Neural crest cell (in vitro differentiated cells): ENCODE measurements at regions not wholly inside any gene's neighbourhood (a gene's known extent, or its start where the extent isn't known, plus 50 kb on each side); places are given as distances from the start of the nearest gene placed in this dataset.

Experiments
- DNase-seq: peaks from one replicate; pipeline ENCODE4 v3.0.0; 2021; ENCODE audit warnings: low read depth, mixed read lengths, low spot score
- H3K27ac Mint-ChIP-seq: one replicate; pipeline ENCODE4 v1.8.0; 2021; ENCODE audit warnings: mild to moderate bottlenecking, mixed read lengths; ENCODE audit not compliant: unreplicated experiment
- H3K27me3 Mint-ChIP-seq: 2 replicates; pipeline ENCODE4 v1.8.0; 2021; ENCODE audit warnings: low read depth, mild to moderate bottlenecking, mixed read lengths
- H3K36me3 Mint-ChIP-seq: 2 replicates; pipeline ENCODE4 v1.8.0; 2021; ENCODE audit warnings: low read depth, mild to moderate bottlenecking, mixed read lengths
- H3K4me1 Mint-ChIP-seq: 2 replicates; pipeline ENCODE4 v1.8.0; 2021; ENCODE audit warnings: mixed read lengths
- H3K4me3 Mint-ChIP-seq: one replicate; pipeline ENCODE4 v1.8.0; 2021; ENCODE audit warnings: mild to moderate bottlenecking, mixed read lengths
- H3K9me3 Mint-ChIP-seq: 2 replicates; pipeline ENCODE4 v1.8.0; 2021; ENCODE audit warnings: mixed read lengths
- CTCF ChIP-seq: fragments of 200-600 bp; sonication (generic); conservative IDR thresholded peaks from 2 replicates; pipeline ENCODE4 v1.5.0; 2021; ENCODE audit warnings: antibody characterized with exemption, mild to moderate bottlenecking

DNA sequence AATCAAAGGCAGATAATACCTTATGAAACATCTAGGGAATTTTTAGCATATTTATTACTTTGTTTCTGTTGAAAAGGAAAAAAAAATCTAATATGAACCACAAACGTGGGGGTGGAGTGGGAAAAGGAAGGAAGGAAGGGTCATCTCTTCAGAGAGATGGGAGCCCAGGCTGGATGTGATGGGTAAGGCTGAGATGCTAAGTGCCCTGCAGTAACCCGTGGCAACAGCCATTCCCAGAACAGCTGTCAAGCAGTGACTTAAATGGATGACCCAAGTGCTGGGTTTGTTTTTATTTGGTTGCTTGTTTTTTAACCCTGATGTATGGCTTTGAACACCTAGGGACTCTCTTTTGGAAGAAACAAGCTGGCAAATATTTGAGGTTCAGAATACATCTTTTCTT, 50.7 kb upstream of the KLF7 start:
- no peaks in the 10 kb centered on the region for H3K36me3 Mint-ChIP-seq
- H3K9me3 Mint-ChIP-seq = no peaks in the 10 kb centered on the region
- DNase-seq = no peak
- H3K4me1 Mint-ChIP-seq = peaks cover 34% of the 10 kb centered on the region
- no peaks in the 10 kb centered on the region for H3K27me3 Mint-ChIP-seq
- no peak overlapping the region for H3K27ac Mint-ChIP-seq
- TF ChIP-seq CTCF = no peak
- no peak overlapping the region for H3K4me3 Mint-ChIP-seq

DNA sequence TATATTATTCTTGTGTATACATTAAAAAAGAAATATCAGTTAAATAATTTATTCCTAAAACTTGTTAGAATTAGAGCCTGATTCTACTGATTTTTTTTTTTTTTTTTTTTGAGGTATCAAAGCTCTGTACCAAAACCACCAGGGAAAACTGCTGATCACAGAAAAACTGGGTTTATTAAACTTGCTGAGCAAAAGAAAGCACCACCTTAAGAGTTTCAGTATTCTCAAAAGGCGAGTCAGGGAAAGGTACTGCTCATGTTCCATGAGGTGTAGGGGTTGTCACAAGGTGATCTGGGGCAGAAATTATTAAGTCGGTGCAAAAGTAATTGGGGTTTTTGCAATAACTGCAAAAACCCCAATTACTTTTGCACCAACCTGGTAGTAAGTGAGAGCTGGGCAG, 51.7 kb upstream of the KLF7 start:
- Mint-ChIP-seq H3K4me1 (peaks cover 34% of the 10 kb centered on the region), H3K27ac (no peak overlapping the region), H3K4me3 (no peak overlapping the region), H3K27me3 (no peaks in the 10 kb centered on the region), H3K36me3 (no peaks in the 10 kb centered on the region), H3K9me3 (no peaks in the 10 kb centered on the region)
- no peak for TF ChIP-seq CTCF
- no peak for DNase-seq

GRCh38 chr2:207219081-207219630, 53.4 kb upstream of the KLF7 start:
- no peak for DNase-seq
- Mint-ChIP-seq H3K36me3 (no peaks in the 10 kb centered on the region), H3K27me3 (no peaks in the 10 kb centered on the region), H3K4me3 (no peak overlapping the region), H3K9me3 (no peaks in the 10 kb centered on the region), H3K4me1 (peaks cover 38% of the 10 kb centered on the region), H3K27ac (no peak overlapping the region)
- no peak for TF ChIP-seq CTCF

GRCh38 chr2:207219676-207220501, 54.1 kb upstream of the KLF7 start:
- Mint-ChIP-seq H3K27ac (no peak overlapping the region), H3K4me3 (no peak overlapping the region), H3K36me3 (no peaks in the 10 kb centered on the region), H3K4me1 (peaks cover 36% of the 10 kb centered on the region), H3K9me3 (no peaks in the 10 kb centered on the region), H3K27me3 (no peaks in the 10 kb centered on the region)
- DNase-seq = no peak
- no peak for TF ChIP-seq CTCF

DNA sequence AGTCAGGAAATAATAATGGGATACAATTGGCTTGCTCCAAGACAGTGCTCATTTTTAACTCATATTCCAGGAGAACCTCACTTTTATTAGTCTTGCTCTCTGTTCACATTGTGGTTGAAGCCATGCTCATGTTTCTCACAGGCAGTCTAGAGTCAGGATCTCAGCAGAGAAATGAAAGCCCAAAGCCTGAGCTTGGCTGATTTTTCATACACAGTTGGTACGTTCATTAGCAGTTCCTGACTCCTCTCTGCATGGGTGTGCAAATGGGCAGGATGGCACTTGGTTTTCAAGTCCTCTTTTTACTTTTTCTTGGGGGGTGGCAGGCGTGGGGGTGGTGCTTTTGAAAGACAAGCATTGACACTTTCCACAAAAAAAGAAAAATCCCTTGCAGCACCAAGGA, 56.0 kb upstream of the KLF7 start:
- Mint-ChIP-seq H3K4me3 (no peak overlapping the region), H3K9me3 (no peaks in the 10 kb centered on the region), H3K4me1 (peaks cover 26% of the 10 kb centered on the region), H3K27ac (no peak overlapping the region), H3K27me3 (no peaks in the 10 kb centered on the region), H3K36me3 (no peaks in the 10 kb centered on the region)
- no peak for DNase-seq
- TF ChIP-seq CTCF = no peak
